MM.1S (cell line): ENCODE measurements at regions not wholly inside any gene's neighbourhood (a gene's known extent, or its start where the extent isn't known, plus 50 kb on each side); places are given as distances from the start of the nearest gene placed in this dataset.

Experiments used
- DNase-seq: peaks from one replicate; pipeline ENCODE4 v3.0.0-alpha.2; 2015
- H2AFZ ChIP-seq: fragments of 300-600 bp; sonication (generic); 2 replicates; pipeline ENCODE4 v1.6.0; 2016; ENCODE audit warnings: antibody characterized with exemption, low read length
- H3F3A ChIP-seq: fragments of 300-600 bp; sonication (generic); 2 replicates; pipeline ENCODE4 v1.6.1; 2016; ENCODE audit warnings: mild to moderate bottlenecking, antibody characterized with exemption, low read length, moderate library complexity, mixed read lengths; ENCODE audit not compliant: insufficient read depth
- H3K27ac ChIP-seq: fragments of 300-600 bp; sonication (generic); 2 replicates; pipeline ENCODE4 v1.5.1; 2016; ENCODE audit warnings: mild to moderate bottlenecking, low read length
- H3K27me3 ChIP-seq: fragments of 300-600 bp; sonication (generic); replicated peaks from 2 replicates; pipeline ENCODE4 v1.6.0; 2016; ENCODE audit warnings: low read length; ENCODE audit not compliant: insufficient read depth
- H3K36me3 ChIP-seq: fragments of 300-600 bp; sonication (generic); replicated peaks from 2 replicates; pipeline ENCODE4 v1.6.1; 2016; ENCODE audit warnings: mild to moderate bottlenecking, low read length, mixed read lengths; ENCODE audit not compliant: insufficient read depth
- H3K4me1 ChIP-seq: fragments of 300-600 bp; sonication (generic); 2 replicates; pipeline ENCODE4 v1.6.1; 2016; ENCODE audit warnings: low read length, mixed read lengths
- H3K4me2 ChIP-seq: fragments of 300-600 bp; sonication (generic); 2 replicates; pipeline ENCODE4 v1.6.0; 2016; ENCODE audit warnings: low read depth, low read length
- H3K4me3 ChIP-seq: fragments of 300-600 bp; sonication (generic); 2 replicates; pipeline ENCODE4 v1.5.1; 2016; ENCODE audit warnings: low read length, mixed read lengths
- H3K79me2 ChIP-seq: fragments of 300-600 bp; sonication (generic); 2 replicates; pipeline ENCODE4 v1.6.1; 2016; ENCODE audit warnings: mixed run types, low read length, mixed read lengths
- H3K9ac ChIP-seq: fragments of 300-600 bp; sonication (generic); 2 replicates; pipeline ENCODE4 v1.6.1; 2016; ENCODE audit warnings: low read length, mixed read lengths
- H3K9me2 ChIP-seq: fragments of 300-600 bp; sonication (generic); replicated peaks from 2 replicates; pipeline ENCODE4 v1.6.1; 2016; ENCODE audit warnings: mild to moderate bottlenecking, low read length, mixed read lengths; ENCODE audit not compliant: insufficient read depth
- H3K9me3 ChIP-seq: fragments of 300-600 bp; sonication (generic); replicated peaks from 2 replicates; pipeline ENCODE4 v1.6.1; 2016; ENCODE audit warnings: mild to moderate bottlenecking, low read length, mixed read lengths; ENCODE audit not compliant: insufficient read depth
- H4K20me1 ChIP-seq: fragments of 300-600 bp; sonication (generic); 2 replicates; pipeline ENCODE4 v1.6.1; 2016; ENCODE audit warnings: mild to moderate bottlenecking, low read length, moderate library complexity, mixed read lengths; ENCODE audit not compliant: insufficient read depth
- EZH2 ChIP-seq: fragments of 300-600 bp; sonication (generic); optimal IDR thresholded peaks from 2 replicates; pipeline ENCODE3; 2017; ENCODE audit warnings: low read depth, mild to moderate bottlenecking, antibody characterized with exemption, low read length, mixed read lengths
- EZH2phosphoT487 ChIP-seq: fragments of 300-600 bp; sonication (generic); IDR thresholded peaks from 2 replicates; pipeline ENCODE4 v1.6.1; 2018; ENCODE audit warnings: antibody characterized with exemption, low read length
- TF ChIP-seq, protein P1 (sequence below): fragments of 300-600 bp; sonication (generic); IDR thresholded peaks from 2 replicates; pipeline ENCODE4 v1.5.1; 2016; ENCODE audit warnings: antibody characterized with exemption, low read length, mixed read lengths

DNA sequence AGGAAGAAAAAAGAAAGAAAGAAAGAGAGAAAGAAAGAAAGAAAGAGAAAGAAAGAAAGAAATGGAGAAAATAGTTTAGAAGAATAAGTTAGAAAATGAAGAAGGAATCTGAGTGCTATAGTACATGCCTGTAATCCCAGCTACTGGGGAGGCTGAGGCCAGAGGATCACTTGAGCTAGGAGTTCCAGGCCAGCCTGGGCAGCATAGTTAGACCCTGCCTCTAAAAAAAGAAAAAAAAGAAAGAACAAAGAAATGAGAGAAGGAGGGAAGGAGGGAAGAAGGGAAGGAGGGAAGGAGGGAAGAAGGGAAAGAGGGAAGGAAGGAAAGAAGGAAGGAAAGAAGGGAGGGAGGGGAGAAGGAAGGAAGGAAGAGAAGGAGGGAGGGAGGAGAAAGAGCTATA lies 1339.8 kb downstream of the OLFM4 start:
- no peaks in the 10 kb centered on the region for H3K79me2 ChIP-seq
- H3K27me3 ChIP-seq, result no peaks in the 10 kb centered on the region
- H3K4me3 ChIP-seq, result no peak overlapping the region
- no peaks in the 10 kb centered on the region for H3K9me2 ChIP-seq
- no peaks in the 10 kb centered on the region for H3K4me1 ChIP-seq
- H4K20me1 ChIP-seq, result no peaks in the 10 kb centered on the region
- H3K27ac ChIP-seq, result no peak overlapping the region
- H3K9ac ChIP-seq, result no peak overlapping the region
- H3K36me3 ChIP-seq, result no peaks in the 10 kb centered on the region
- no peak overlapping the region for H2AFZ ChIP-seq
- TF ChIP-seq EZH2 (no peak), EZH2phosphoT487 (no peak)
- TF ChIP-seq, protein P1, sequence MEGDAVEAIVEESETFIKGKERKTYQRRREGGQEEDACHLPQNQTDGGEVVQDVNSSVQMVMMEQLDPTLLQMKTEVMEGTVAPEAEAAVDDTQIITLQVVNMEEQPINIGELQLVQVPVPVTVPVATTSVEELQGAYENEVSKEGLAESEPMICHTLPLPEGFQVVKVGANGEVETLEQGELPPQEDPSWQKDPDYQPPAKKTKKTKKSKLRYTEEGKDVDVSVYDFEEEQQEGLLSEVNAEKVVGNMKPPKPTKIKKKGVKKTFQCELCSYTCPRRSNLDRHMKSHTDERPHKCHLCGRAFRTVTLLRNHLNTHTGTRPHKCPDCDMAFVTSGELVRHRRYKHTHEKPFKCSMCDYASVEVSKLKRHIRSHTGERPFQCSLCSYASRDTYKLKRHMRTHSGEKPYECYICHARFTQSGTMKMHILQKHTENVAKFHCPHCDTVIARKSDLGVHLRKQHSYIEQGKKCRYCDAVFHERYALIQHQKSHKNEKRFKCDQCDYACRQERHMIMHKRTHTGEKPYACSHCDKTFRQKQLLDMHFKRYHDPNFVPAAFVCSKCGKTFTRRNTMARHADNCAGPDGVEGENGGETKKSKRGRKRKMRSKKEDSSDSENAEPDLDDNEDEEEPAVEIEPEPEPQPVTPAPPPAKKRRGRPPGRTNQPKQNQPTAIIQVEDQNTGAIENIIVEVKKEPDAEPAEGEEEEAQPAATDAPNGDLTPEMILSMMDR, result no peak
- H3K9me3 ChIP-seq, result no peaks in the 10 kb centered on the region
- no peak overlapping the region for H3K4me2 ChIP-seq
- no peaks in the 10 kb centered on the region for H3F3A ChIP-seq
- DNase-seq, result no peak

DNA sequence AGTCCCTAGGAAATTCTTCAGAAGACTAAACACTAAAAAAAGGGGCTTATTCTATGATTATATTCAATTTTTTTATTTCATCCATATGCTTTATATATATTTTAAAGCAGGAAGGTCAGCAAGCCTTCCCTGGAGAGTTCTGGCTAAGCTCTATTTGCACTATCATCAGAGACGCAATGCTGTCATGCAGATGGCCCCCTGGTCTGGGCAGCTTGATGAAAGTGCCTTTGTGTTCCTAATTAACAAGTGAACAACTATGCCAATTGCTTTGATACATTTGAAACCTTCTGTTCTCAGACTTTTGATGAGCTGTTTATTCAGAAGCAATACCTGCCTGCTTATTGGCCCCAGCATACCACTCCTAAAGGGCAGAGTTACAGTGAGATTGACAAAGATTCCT lies 1344.6 kb downstream of the OLFM4 start:
- no peak overlapping the region for H3K27ac ChIP-seq
- no peaks in the 10 kb centered on the region for H3K36me3 ChIP-seq
- H3K4me1 ChIP-seq, result no peaks in the 10 kb centered on the region
- H3F3A ChIP-seq, result no peaks in the 10 kb centered on the region
- DNase-seq, result no peak
- H3K9me3 ChIP-seq, result no peaks in the 10 kb centered on the region
- no peak overlapping the region for H3K4me2 ChIP-seq
- H2AFZ ChIP-seq, result no peak overlapping the region
- TF ChIP-seq, protein P1, result no peak
- TF ChIP-seq EZH2, result no peak
- TF ChIP-seq EZH2phosphoT487, result no peak
- no peak overlapping the region for H3K4me3 ChIP-seq
- H3K27me3 ChIP-seq, result no peaks in the 10 kb centered on the region
- H4K20me1 ChIP-seq, result no peaks in the 10 kb centered on the region
- H3K9ac ChIP-seq, result no peak overlapping the region
- H3K9me2 ChIP-seq, result no peaks in the 10 kb centered on the region
- no peaks in the 10 kb centered on the region for H3K79me2 ChIP-seq

DNA sequence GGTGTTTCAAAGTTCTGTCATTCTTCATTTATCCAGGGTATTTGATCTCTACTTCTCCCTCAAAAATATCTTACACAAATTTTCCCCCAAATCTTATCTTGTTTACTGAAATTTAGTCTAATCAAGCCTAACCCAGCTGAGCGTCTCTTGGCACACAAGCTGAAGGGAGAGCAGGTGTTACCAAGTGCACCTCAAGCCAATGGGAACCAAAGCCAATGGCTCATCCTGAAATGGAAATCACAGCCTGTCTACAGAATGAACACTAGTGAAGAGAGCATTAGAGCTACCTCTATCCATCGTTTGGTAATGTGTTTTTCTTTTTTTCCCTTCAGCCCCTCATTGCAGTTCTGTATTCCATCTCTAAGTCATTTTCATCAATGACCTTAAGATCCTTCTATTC lies 1350.8 kb downstream of the OLFM4 start:
- no peak overlapping the region for H3K4me2 ChIP-seq
- H3F3A ChIP-seq, result no peaks in the 10 kb centered on the region
- H3K9me3 ChIP-seq, result no peaks in the 10 kb centered on the region
- no peak overlapping the region for H3K9ac ChIP-seq
- H3K79me2 ChIP-seq, result no peaks in the 10 kb centered on the region
- H4K20me1 ChIP-seq, result no peaks in the 10 kb centered on the region
- no peak overlapping the region for H2AFZ ChIP-seq
- TF ChIP-seq, protein P1, result no peak
- TF ChIP-seq EZH2, result no peak
- no peak for TF ChIP-seq EZH2phosphoT487
- no peak overlapping the region for H3K4me3 ChIP-seq
- DNase-seq, result no peak
- no peaks in the 10 kb centered on the region for H3K9me2 ChIP-seq
- H3K27ac ChIP-seq, result no peak overlapping the region
- H3K27me3 ChIP-seq, result no peaks in the 10 kb centered on the region
- no peaks in the 10 kb centered on the region for H3K36me3 ChIP-seq
- no peaks in the 10 kb centered on the region for H3K4me1 ChIP-seq
